DLD1 (cell line): ENCODE measurements at regions not wholly inside any gene's neighbourhood (a gene's known extent, or its start where the extent isn't known, plus 50 kb on each side); places are given as distances from the start of the nearest gene placed in this dataset.
"Not testable (repeated sequence)": the region's sequence is repeated elsewhere in the genome, so short reads cannot be mapped to it uniquely, and the experiment has no call there.

Experiments
- in situ Hi-C: cut with HindIII; loops from 2 replicates; pipeline ENCODE4 v1.10.0; 2017; ENCODE audit warnings: low sequenced_read_pairs

DNA sequence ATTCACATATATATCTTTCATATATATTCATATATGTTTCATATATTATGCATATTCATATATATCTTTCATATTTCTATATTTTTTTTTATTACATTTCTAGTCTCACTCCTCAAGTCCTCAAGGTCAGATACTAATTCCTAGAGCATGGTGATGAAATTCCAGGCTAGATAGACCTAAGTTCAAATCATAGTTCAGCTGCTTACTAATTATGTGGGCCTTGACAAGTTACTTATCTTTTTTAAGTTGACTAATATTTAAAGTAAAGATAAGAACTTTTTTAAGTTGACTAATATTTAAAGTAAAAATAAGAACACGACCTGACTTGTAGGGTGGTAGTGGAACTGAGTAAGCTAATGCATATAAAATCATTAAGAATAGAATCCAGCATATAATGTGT lies 495.6 kb upstream of the MAN1A1 start:
- in situ Hi-C loops = no loop called here

- in situ Hi-C loops = no loop called here
Measured at GRCh38 chr6:119844387-119844786, 494.8 kb upstream of the MAN1A1 start.

GRCh38 chr6:119842191-119842590 lies 492.6 kb upstream of the MAN1A1 start:
- in situ Hi-C loops = no loop called here

DNA sequence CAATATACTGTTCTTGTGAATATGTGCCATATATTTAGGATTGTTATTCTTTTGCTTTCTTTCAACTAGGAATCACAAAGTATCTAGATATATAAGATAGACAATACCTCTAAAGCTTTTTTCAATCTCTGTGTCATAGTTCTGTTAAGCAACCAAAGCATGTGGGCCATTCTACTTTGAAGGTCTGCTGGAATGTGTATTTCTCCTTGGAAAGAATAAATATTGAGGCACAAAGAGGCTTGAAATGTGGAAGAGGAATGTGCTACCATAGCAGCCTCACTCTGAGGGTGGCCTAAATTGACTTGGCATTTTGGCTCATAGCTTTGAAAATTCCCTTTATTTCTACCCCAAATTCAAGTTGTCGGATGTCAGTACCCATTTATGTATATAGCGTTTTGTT lies 488.5 kb upstream of the MAN1A1 start:
- in situ Hi-C loops = no loop called here

GRCh38 chr6:119834418-119834817 lies 484.9 kb upstream of the MAN1A1 start:
- in situ Hi-C loops = no loop called here

GRCh38 chr6:119832411-119832810 lies 482.9 kb upstream of the MAN1A1 start:
- in situ Hi-C loops = no loop called here

DNA sequence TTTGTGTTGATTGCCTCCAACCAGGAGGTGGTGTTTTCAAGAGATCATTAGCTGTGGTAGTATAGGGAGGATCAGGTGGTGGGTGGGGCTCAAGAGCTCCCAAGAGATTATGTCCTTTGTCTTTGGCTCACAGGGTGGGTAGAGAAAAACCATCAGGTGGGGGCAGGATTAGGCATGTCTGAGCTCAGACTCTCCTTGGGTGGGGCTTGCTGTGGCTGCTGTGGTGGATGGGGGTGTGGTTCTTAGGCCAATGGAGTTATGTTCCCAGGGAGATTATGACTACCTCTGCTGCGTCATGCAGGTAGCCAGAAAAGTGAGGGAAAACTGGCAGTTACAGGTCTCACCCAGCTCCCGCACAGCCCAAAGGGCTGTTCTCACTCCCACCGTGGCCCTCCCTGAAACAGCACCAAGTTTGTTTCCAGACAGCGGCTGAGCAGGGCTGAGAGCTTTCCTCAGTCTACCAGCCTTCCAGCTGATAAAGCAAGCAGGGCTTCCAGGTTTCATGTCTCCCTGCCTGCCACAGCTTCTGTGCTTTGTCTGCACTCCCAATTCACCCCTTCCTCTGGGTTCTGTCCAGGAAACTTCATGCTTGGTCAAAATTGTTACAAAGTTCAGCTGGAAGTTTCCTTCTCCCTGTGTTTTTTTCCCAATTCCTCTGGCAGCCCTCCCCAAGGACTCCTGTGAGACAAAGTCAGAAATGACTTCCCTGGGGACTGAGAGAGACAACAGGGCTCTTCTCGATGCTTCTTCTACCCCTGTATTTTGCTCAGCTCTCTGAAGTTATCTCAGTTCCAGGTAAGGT lies 481.1 kb upstream of the MAN1A1 start:
- in situ Hi-C loops = no loop called here

DNA sequence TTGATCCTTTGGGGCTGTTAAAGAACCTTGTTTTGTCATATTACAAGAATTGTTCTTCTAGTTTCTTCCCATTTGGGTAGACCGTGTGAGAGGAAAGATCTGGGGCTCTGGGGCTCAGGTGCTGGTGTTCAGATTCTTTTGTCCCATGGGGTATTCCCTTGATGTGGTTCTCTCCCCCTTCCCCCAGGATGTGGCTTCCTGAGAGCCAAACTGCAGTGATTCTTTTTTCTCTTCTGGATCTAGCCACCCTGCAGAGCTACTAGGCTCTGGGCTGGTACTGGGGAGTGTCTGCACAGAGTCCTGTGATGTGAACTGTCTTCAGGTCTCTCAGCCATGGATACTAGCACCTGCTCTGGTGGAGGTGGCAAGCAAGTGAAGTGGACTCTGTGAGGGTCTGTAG lies 480.5 kb upstream of the MAN1A1 start:
- in situ Hi-C loops = no loop called here

- in situ Hi-C loops = not testable (repeated sequence)
Measured at GRCh38 chr6:119829499-119829898, 479.9 kb upstream of the MAN1A1 start.

DNA sequence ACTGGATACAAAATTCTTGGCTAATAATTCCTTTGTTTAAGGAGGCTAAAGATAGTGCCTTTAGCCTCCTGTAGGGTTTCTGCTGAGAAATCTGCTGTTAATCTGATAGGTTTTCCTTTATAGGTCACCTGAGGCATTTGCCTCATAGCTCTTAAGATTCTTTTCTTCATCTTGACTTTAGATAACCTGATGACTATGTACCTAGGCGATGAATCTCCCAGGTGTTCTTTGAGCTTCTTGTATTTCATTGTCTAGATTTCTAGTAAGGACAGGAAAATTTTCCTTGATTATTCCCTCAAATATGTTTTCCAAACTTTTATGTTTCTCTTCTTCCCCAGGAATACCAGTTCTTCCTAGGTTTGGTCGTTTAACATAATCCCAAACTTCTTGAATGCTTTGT lies 479.4 kb upstream of the MAN1A1 start:
- in situ Hi-C loops = no loop called here

- in situ Hi-C loops = no loop called here
Measured at GRCh38 chr6:119821380-119821779, 471.8 kb upstream of the MAN1A1 start.

DNA sequence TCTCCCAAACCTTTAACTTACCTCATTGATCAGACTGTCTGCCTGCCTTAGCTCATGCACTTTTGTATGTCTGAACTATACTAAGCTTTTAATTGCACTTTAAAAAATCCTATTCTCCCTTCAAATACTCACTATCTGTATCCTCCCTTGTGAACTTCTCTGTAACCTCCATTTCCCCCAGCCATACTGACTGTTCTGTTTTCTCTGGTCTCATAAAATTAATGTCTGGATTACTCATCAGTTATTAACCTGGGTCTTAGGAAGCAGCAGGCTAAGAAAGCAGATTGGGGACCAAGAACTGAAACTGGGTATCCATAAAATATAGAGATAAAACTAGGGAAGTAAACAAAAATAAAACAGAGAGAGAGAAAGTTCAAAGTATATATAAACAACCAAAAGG lies 469.3 kb upstream of the MAN1A1 start:
- in situ Hi-C loops = no loop called here

DNA sequence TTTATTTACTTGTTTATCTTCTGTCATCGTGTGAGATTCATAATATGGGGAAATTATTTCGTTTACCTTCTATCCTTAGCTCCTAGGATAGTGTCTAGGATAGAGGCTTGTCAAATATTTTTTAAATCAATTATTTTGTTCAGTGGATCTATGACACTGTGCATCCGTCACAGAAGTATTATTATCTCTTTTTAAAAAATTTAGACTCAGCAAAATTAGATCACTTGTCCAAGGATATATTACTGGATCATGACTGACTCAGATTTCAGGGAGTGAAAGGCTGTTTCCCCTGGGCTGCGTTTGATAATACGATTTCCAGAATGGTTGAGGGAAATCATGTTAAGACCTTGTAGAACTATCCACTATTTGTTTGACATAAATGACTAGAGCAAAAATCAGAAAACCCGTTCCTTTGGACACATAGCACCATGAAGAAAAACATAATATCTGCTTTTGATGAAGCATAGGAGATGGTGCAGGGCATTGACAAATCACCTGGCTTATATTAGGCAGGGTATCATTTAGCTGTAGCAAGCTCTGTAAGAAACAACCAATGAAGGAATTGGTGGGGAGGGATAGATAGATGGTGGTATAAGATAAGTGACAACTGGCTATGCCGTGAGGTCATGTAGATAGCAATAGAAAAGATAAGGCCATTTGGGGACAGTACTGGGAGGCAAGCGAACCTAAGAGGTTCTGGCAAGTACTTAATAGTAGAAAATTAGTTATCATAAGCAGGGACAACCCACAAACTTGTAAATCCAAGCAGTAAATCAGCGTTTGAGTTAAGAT lies 465.2 kb upstream of the MAN1A1 start:
- in situ Hi-C loops = no loop called here

GRCh38 chr6:119802464-119802863 lies 452.9 kb upstream of the MAN1A1 start:
- in situ Hi-C loops = no loop called here

DNA sequence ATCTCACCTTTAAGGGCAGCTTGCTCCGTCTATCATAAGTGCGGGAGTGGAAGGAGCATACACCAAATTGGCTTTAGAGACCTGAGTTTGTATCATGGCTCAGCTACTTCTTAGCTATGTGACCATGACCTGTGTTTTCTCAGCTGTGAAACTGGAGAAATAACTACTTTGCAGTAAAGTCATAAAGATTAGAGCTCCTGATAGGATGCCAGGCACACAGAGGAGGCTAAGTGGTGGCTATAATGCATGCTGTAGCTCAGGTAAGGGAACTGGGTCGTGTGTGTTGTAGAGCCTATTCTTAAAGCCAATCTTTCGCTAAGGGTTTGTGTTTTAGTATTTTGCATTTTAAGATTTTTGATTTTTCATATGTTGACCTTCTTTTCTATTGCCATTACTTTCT lies 451.5 kb upstream of the MAN1A1 start:
- in situ Hi-C loops = no loop called here

GRCh38 chr6:119800526-119800925 lies 451.0 kb upstream of the MAN1A1 start:
- in situ Hi-C loops = no loop called here

- in situ Hi-C loops = no loop called here
Measured at GRCh38 chr6:119799596-119800509, 450.3 kb upstream of the MAN1A1 start.

DNA sequence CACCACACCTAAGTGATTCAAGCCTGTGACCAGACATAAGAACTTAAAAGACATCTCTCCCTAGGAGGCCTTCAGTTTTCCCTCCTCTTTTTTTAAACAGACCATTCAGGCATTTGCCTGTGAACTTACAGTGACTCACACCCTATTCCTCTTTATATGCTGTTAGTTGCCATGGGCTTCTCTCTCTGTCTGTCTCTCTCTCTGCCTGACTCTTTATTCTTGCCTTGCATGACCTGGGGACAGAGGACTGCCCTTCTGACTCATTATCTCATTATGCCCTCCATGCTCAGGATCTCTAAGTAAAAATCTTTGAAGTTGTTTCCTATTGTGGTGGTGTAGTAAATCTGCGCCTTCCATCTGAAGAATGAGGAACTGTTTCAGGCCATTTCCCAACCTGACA lies 442.2 kb upstream of the MAN1A1 start:
- in situ Hi-C loops = no loop called here

- in situ Hi-C loops = no loop called here
Measured at GRCh38 chr6:119781365-119781764, 431.8 kb upstream of the MAN1A1 start.

- in situ Hi-C loops = no loop called here
Measured at GRCh38 chr6:119768201-119768600, 418.6 kb upstream of the MAN1A1 start.
